ENCODE measurements at regions not wholly inside any gene's neighbourhood (a gene's known extent, or its start where the extent isn't known, plus 50 kb on each side); places are given as distances from the start of the nearest gene placed in this dataset.
A peak's percentile ranks its signal among the peaks of the same experiment; 100 is the strongest.
"Not testable (repeated sequence)": the region's sequence is repeated elsewhere in the genome, so short reads cannot be mapped to it uniquely, and the experiment has no call there.

DNA sequence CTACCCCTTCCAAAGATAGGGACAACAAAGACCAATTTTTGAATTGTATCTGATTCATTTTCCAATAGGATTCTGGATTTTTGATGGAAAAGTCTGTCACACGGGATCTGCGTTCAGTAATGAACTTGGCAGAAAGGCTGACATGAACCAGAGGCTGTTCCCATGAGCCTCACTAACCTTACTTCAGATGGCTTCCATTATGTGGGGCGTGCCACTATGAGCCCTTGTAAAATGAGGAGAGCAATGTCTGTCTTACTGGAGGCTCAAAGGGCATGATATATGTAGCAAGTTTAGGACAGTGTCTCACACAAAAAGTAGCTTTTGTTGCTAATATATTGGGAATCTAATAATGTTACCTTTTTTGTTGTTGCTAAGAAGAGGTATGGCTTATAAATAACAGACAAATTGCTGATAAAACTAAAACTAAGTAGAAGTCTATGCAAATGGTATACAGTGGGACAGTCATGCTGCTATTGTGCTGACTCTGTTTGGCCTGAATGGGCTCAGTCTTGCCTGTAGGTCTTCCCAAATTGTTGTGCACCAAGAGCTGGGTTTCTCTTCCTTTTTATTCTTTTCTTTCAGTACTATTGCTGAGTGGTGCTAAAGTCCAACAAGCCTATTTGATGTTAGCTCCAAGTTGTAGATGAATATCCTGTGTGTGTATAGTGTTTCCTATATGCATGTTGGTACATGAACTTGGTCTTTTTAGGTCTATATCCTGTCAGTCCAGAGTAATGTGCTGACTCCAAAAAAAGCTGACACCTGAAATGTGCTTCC, 132.1 kb downstream of the SPRY1 start:
- H3K27ac ChIP-seq: no peak overlapping the region

GRCh38 chr4:123529278-123529568, 132.6 kb downstream of the SPRY1 start:
- no peak overlapping the region for H3K27ac ChIP-seq

More for the DNA sequence above, 132.1 kb downstream of the SPRY1 start:
- H3K4me3 ChIP-seq: no peak overlapping the region

GRCh38 chr4:123530357-123530756, 133.8 kb downstream of the SPRY1 start:
- H3K27ac ChIP-seq: no peak overlapping the region

More at GRCh38 chr4:123529278-123529568, 132.6 kb downstream of the SPRY1 start:
- no peak overlapping the region for H3K4me3 ChIP-seq

GRCh38 chr4:123535037-123535748, 138.6 kb downstream of the SPRY1 start:
- Histone ChIP-seq H3K4me3 (no peak overlapping the region), H3K27ac (no peak overlapping the region)

More at GRCh38 chr4:123530357-123530756, 133.8 kb downstream of the SPRY1 start:
- no peak overlapping the region for H3K4me3 ChIP-seq

GRCh38 chr4:123536225-123536624, 139.6 kb downstream of the SPRY1 start:
- no peak overlapping the region for H3K4me3 ChIP-seq

DNA sequence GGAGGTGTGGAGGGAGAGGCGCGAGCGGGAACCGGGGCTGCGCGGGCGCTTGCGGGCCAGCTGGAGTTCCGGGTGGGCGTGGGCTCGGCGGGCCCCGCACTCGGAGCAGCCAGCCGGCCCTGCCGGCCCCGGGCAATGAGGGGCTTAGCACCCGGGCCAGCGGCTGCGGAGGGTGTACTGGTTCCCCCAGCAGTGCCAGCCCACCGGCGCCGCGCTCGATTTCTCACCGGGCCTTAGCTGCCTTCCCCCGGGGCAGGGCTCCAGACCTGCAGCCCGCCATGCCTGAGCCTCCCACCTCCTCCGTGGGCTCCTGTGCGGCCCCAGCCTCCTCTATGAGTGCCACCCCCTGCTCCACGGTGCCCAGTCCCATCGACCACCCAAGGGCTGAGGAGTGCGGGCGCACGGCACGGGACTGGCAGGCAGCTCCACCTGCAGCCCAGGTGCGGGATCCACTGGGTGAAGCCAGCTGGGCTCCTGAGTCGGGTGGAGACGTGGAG, 141.4 kb downstream of the SPRY1 start:
- H3K4me3 ChIP-seq, H3K27ac ChIP-seq: not testable (repeated sequence)

More at GRCh38 chr4:123536225-123536624, 139.6 kb downstream of the SPRY1 start:
- H3K27ac ChIP-seq: no peak overlapping the region

DNA sequence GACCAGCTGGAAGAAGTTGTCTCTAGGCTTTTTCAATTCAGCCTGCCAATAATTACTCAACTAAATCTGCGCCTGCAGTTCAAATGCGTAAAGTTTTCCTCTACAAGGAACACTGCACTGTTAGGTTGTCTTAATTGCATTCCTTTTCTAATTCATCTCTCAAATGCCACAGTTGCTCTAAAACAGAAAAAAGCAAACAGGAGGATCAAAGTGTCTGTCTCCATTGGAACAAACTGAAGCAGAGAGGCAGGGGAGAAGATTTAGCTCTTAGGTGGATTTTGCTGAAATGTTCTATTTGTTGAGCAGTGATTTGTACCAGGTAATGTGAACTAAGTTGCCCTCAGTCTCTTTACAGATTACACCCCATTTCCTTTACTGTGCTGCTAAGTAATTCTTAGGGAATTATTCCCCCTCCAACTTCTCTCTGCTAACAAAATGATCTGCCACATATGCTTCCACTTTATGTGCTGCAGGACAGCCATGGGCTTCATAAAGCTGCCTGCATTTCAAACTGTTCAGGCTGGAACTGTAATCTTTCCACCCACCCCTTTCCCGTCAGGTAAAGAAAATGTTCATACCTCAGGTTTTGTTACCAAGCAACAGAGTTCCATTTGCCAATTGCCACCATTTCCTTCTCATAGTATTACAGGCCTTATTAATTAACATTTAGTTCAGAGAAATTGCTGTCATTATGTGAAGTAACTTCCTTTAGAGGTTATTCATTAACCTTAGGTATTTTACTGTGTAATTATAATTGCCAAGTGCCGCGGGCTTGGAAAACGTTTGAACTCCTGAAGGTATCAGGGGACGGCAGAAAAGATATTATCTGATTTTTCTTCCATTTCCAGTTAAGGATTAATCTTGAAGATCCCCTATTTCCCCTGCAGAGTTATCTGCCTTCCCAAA, 149.3 kb downstream of the SPRY1 start:
- Histone ChIP-seq H3K4me3 (no peak overlapping the region), H3K27ac (peak overlapping the region in 18 of 21 experiments; percentile 8 to 77 (median 62))

DNA sequence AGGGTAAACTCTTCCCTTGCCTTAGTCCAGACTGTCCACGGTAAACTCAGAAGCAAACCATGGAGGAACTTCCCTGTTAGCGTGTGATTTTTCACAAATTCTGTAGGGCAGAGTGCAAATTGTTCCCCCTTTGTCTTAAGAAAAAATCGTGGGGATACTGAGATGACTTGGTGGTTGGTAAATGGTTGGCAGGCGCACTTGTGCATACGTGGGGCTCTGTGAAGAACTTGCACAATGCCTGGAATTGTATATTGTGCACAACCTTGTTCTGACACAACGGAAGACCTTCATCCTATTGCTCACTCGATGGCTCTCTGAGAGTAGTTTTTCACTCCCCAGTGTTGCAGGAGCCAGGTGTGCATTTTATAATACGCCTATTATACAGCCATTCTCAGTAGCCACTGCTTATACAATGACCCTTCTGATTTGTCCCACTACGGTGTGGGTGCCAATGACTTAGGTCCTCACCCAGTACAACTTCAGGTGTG, 150.0 kb downstream of the SPRY1 start:
- Histone ChIP-seq H3K4me3 (no peak overlapping the region), H3K27ac (peak overlapping the region in 18 of 21 experiments; percentile 8 to 77 (median 61))

GRCh38 chr4:123547216-123548165, 150.9 kb downstream of the SPRY1 start:
- H3K27ac ChIP-seq: peak overlapping the region in 17 of 21 experiments; percentile 31 to 77 (median 62)
- peak overlapping the region in 1 of 7 experiments; percentile 3 for H3K4me3 ChIP-seq

- H3K27ac ChIP-seq: no peak overlapping the region
Observed at GRCh38 chr4:123553279-123553678, 156.7 kb downstream of the SPRY1 start.

DNA sequence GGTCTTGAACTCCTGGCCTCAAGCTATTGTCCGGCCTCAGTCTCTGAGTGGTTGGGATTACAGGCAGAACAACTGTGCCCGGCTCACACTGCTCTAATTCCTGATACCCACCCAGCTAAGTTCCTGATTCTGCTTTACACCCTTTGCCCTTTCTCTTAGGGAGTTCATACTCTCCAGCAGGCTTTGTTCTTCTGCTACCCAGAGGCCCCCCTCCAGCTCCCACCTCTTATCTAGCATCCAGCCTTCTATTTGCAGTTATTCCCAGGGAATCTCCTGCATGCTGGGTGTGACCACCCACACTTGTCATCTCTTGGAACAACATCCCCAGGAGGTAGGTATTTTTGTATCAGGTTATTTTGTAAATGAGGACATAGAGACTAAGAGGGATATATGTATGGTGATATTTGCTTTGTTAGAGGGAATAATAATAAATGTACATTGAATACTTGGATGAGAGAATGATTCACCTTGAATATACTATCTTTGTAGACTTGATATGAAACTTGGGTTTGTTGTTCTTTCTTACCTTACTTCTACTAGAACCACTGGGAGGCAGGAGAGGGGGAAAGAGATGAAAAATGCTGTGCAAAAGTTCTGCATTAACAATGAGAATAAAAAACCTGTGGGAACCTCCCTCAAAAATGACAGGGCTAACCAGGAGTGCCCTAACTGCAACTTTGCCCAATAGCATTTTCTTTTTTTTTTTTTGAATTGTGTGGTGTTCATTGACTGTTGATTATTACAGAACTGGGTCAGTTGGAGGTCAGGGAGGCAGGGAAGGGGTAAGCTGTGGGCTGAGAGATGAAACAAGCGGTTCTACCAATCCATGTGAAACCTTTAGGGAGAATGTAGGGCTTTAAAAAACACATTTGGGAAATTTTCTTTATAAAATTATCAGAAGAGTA, 157.4 kb downstream of the SPRY1 start:
- no peak overlapping the region for H3K4me3 ChIP-seq
- H3K27ac ChIP-seq: peak overlapping the region in 5 of 21 experiments; percentile 46 to 78 (median 73)

More at GRCh38 chr4:123553279-123553678, 156.7 kb downstream of the SPRY1 start:
- H3K4me3 ChIP-seq: no peak overlapping the region

GRCh38 chr4:123554801-123555232, 158.2 kb downstream of the SPRY1 start:
- Histone ChIP-seq H3K4me3 (no peak overlapping the region), H3K27ac (peak overlapping the region in 18 of 21 experiments; percentile 22 to 78 (median 64))

- Histone ChIP-seq H3K27ac (peak overlapping the region in 18 of 21 experiments; percentile 22 to 78 (median 64)), H3K4me3 (no peak overlapping the region)
Observed at GRCh38 chr4:123555233-123555806, 158.7 kb downstream of the SPRY1 start.

DNA sequence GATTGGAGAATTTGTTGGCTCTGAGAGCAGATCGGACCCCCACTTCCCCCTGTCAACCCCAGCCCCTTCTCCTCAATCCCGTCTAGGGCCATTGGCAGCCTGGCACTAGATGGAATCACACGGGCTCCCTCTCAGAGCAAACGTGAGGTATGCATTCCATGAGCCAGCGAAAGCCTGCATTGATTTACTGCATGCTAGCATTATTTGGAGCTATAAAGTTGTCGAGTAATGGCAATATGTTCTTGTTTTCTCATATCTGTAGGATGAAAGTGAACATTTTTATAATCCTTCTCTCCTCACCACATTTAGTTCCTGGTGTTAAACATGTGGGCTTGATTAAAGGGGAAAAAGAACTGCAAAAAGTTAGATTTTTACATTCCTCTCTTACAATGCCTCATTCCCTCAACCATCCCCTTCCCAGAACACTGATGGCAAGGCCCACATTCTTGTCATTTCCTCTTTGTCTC, 159.2 kb downstream of the SPRY1 start:
- H3K27ac ChIP-seq: peak overlapping the region in 18 of 21 experiments; percentile 22 to 78 (median 64)
- no peak overlapping the region for H3K4me3 ChIP-seq

DNA sequence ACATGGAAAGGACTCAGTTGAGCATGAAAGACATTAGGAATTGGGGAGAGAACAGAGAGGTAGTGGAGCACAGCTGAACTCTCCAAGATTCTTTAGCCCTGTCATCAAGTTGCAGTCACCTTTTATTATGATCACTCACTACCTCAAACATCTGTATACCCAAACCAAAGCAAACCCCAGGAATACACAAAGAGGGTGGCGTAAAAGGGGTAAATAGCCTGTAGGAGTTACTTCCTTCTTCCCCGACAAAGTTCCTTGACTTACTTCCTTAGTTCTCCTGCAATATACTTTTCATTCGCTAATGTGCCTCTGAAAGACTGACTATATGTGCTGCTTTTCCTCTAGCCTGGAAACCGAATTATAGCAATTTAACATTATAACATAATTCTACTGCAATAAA, 159.9 kb downstream of the SPRY1 start:
- Histone ChIP-seq H3K27ac (peak overlapping the region in 8 of 21 experiments; percentile 35 to 78 (median 68)), H3K4me3 (no peak overlapping the region)

DNA sequence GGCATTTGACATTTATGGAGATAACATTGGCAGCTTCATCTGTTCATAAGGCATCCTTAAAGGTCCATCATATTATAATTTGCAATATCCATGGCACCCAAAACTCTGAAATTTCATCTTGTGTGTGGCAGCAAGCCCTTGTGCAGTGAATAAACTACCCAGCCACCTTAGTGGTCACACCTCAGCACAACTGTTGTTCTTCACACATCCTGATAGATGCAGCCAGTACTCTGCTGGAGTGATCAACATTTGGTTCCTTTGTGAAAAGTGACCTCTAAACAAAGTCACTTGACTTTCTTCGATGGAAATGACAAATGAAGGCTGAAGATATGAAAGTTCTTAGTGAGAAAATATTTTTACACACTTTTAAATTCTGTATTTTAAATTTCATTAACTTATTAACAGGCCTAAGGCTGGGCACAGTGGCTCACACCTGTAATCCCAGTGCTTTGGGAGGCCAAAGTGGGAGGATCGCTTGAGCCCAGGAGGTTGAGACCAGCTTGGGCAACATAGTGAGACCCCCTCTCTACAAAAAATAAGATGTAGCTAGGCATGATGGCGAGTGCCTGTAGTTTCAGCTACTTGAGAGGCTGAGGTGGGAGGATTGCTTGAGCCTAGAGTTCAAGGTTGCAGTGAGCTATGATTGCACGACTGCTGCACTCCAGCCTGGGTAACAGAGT, 161.4 kb downstream of the SPRY1 start:
- Histone ChIP-seq H3K4me3 (no peak overlapping the region), H3K27ac (no peak overlapping the region)

All from skin epidermis (tissue), 12 donors.